ENCODE measurements at regions not wholly inside any gene's neighbourhood (a gene's known extent, or its start where the extent isn't known, plus 50 kb on each side); places are given as distances from the start of the nearest gene placed in this dataset.

DNA sequence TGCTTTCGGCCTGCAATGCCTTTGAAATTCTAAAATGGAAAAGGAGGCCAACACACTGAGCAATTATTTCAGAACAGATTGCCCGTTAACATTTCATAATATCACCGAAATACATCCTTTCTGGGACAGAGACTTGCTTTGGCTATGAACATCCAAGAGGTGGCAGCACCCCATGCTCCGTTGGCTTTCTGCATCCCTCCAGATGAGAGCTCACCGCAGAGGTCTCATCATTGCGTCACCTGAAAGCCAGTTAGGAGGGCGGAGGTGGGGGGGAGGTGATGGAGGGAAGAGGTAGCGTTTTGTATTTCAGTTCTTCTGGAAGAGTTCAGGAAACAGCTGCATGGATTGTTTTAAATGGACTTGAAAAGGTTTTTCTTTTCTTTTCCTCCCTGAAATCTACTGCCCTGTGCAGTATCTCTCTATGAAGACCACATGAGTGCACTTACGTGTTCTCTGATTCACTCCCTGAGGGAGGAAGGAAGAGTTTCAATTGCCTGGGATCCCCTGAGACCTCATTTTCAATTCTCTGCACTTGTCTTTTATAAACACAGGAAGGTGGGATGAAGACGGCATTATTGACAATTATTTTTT lies 166.8 kb upstream of the PGRMC2 start:
- TF ChIP-seq, protein P1, sequence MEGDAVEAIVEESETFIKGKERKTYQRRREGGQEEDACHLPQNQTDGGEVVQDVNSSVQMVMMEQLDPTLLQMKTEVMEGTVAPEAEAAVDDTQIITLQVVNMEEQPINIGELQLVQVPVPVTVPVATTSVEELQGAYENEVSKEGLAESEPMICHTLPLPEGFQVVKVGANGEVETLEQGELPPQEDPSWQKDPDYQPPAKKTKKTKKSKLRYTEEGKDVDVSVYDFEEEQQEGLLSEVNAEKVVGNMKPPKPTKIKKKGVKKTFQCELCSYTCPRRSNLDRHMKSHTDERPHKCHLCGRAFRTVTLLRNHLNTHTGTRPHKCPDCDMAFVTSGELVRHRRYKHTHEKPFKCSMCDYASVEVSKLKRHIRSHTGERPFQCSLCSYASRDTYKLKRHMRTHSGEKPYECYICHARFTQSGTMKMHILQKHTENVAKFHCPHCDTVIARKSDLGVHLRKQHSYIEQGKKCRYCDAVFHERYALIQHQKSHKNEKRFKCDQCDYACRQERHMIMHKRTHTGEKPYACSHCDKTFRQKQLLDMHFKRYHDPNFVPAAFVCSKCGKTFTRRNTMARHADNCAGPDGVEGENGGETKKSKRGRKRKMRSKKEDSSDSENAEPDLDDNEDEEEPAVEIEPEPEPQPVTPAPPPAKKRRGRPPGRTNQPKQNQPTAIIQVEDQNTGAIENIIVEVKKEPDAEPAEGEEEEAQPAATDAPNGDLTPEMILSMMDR (IDR thresholded peaks at IDR 0.05 in 4 of 5, conservative IDR thresholded peaks at IDR 0.05 in 1 of 5): peak; percentile 50 to 80 (median 71)
- no peak for TF ChIP-seq POLR2A (IDR thresholded peaks at IDR 0.05)

All from gastrocnemius medialis (tissue), 4 donors.